GM23338 (cell line): ENCODE measurements at regions not wholly inside any gene's neighbourhood (a gene's known extent, or its start where the extent isn't known, plus 50 kb on each side); places are given as distances from the start of the nearest gene placed in this dataset.

Experiments
- ATAC-seq: fragments of 200-7000 bp; cut with Tn5 transposase; 3 replicates; pipeline ENCODE4 v1.9.1; 2020
- DNase-seq: peaks from one replicate; pipeline ENCODE4 v3.0.0-alpha.2; 2015; ENCODE audit warnings: low spot score
- H2AFZ ChIP-seq: fragments of 200-600 bp; sonication (generic); 2 replicates; pipeline ENCODE4 v1.8.0; 2016; ENCODE audit warnings: antibody characterized with exemption, mild to moderate bottlenecking, moderate library complexity
- H3F3A ChIP-seq: fragments of 200-600 bp; sonication (generic); replicated peaks from 2 replicates; pipeline ENCODE4 v1.8.0; 2017; ENCODE audit warnings: antibody characterized with exemption, mixed run types, low read depth
- H3K27ac ChIP-seq: fragments of 200-600 bp; sonication (generic); 2 replicates; pipeline ENCODE4 v1.6.1; 2016; ENCODE audit warnings: low read depth
- H3K27me3 ChIP-seq: fragments of 200-600 bp; sonication (generic); 2 replicates; pipeline ENCODE4 v1.8.0; 2016; ENCODE audit warnings: mild to moderate bottlenecking, mixed run types, moderate library complexity; ENCODE audit not compliant: insufficient read depth
- H3K36me3 ChIP-seq: fragments of 200-600 bp; sonication (generic); 2 replicates; pipeline ENCODE4 v1.8.0; 2016; ENCODE audit warnings: mild to moderate bottlenecking; ENCODE audit not compliant: insufficient read depth
- H3K4me1 ChIP-seq: fragments of 200-600 bp; sonication (generic); 2 replicates; pipeline ENCODE4 v1.8.0; 2016; ENCODE audit warnings: mild to moderate bottlenecking, moderate library complexity; ENCODE audit not compliant: insufficient read depth
- H3K4me2 ChIP-seq: fragments of 200-600 bp; sonication (generic); 2 replicates; pipeline ENCODE4 v1.7.1; 2017; ENCODE audit warnings: mixed run types
- H3K4me3 ChIP-seq: fragments of 200-600 bp; sonication (generic); 2 replicates; pipeline ENCODE4 v1.6.1; 2016; ENCODE audit warnings: mixed run types
- H3K79me2 ChIP-seq: fragments of 200-600 bp; sonication (generic); replicated peaks from 2 replicates; pipeline ENCODE4 v1.8.0; 2017; ENCODE audit warnings: mild to moderate bottlenecking; ENCODE audit not compliant: insufficient read depth
- H3K9me2 ChIP-seq: fragments of 200-600 bp; sonication (generic); 2 replicates; pipeline ENCODE4 v1.8.0; 2017; ENCODE audit not compliant: insufficient read depth
- H4K20me1 ChIP-seq: fragments of 200-600 bp; sonication (generic); replicated peaks from 2 replicates; pipeline ENCODE4 v1.8.0; 2017; ENCODE audit warnings: mild to moderate bottlenecking; ENCODE audit not compliant: insufficient read depth
- H3K27ac Mint-ChIP-seq: 2 replicates; pipeline ENCODE4 v1.8.0; 2020; ENCODE audit warnings: inconsistent platforms, mild to moderate bottlenecking, moderate library complexity, mixed read lengths
- H3K27me3 Mint-ChIP-seq: 3 replicates; pipeline ENCODE4 v1.8.0; 2022; ENCODE audit warnings: low read depth, mild to moderate bottlenecking, moderate library complexity, mixed read lengths, inconsistent platforms; ENCODE audit not compliant: insufficient read depth, poor library complexity
- H3K36me3 Mint-ChIP-seq: 3 replicates; pipeline ENCODE4 v1.8.0; 2021; ENCODE audit warnings: low read depth, mild to moderate bottlenecking, inconsistent platforms, moderate library complexity, mixed read lengths
- H3K4me1 Mint-ChIP-seq: 3 replicates; pipeline ENCODE4 v1.8.0; 2020; ENCODE audit warnings: mild to moderate bottlenecking, inconsistent platforms, mixed read lengths
- H3K4me3 Mint-ChIP-seq: 3 replicates; pipeline ENCODE4 v1.8.0; 2021; ENCODE audit warnings: moderate library complexity, mild to moderate bottlenecking, inconsistent platforms, mixed read lengths
- H3K9me3 Mint-ChIP-seq: 3 replicates; pipeline ENCODE4 v1.8.0; 2020; ENCODE audit warnings: moderate library complexity, mild to moderate bottlenecking, inconsistent platforms, mixed read lengths
- CREB1 ChIP-seq: fragments of 250-450 bp; sonication (Bioruptor Pico); IDR thresholded peaks from 2 replicates; pipeline ENCODE4 v1.5.0; 2020; ENCODE audit warnings: low read depth, mild to moderate bottlenecking, moderate library complexity
- CTCF ChIP-seq, 2 experiments: fragments of 200-600 bp in 1 of 2; sonication (generic) in 1 of 2; conservative IDR thresholded peaks; 2 replicates each; pipeline versions ENCODE4 v1.5.1 to v1.6.1; 2016 to 2017; ENCODE audit warnings: antibody characterized with exemption in 2 of 2, low read depth in 2 of 2, mild to moderate bottlenecking in 2 of 2, moderate library complexity in 1 of 2
- EZH2 ChIP-seq: fragments of 200-600 bp; sonication (generic); IDR thresholded peaks from one replicate; pipeline ENCODE4 v1.8.0; 2017; ENCODE audit warnings: antibody characterized with exemption, mild to moderate bottlenecking, low read depth; ENCODE audit not compliant: unreplicated experiment
- EZH2phosphoT487 ChIP-seq: fragments of 200-600 bp; sonication (generic); IDR thresholded peaks from one replicate; pipeline ENCODE4 v1.8.1; 2018; ENCODE audit warnings: antibody characterized with exemption; ENCODE audit not compliant: unreplicated experiment
- JUNB ChIP-seq: IDR thresholded peaks from one replicate; pipeline ENCODE4 v1.6.1; 2016; ENCODE audit warnings: antibody characterized with exemption; ENCODE audit not compliant: unreplicated experiment
- NANOG ChIP-seq: IDR thresholded peaks from 2 replicates; pipeline ENCODE4 v1.6.1; 2016; ENCODE audit warnings: antibody characterized with exemption, borderline replicate concordance
- POLR2AphosphoS5 ChIP-seq: IDR thresholded peaks from 2 replicates; pipeline ENCODE4 v1.6.1; 2016; ENCODE audit warnings: antibody characterized with exemption, low read depth
- ZNF114 ChIP-seq: fragments of 250-450 bp; sonication (Bioruptor Pico); IDR thresholded peaks from 2 replicates; pipeline ENCODE4 v1.5.0; 2020; ENCODE audit warnings: mild to moderate bottlenecking, moderate library complexity
- ZNF331 ChIP-seq: fragments of 250-450 bp; sonication (Bioruptor Pico); IDR thresholded peaks from 2 replicates; pipeline ENCODE4 v1.5.0; 2020; ENCODE audit warnings: low read depth, mild to moderate bottlenecking, moderate library complexity
- TF ChIP-seq, protein P1 (sequence below): fragments of 250-450 bp; sonication (Bioruptor Pico); IDR thresholded peaks from 2 replicates; pipeline ENCODE4 v1.5.0; 2020; ENCODE audit warnings: mild to moderate bottlenecking, moderate library complexity
- TF ChIP-seq, protein P2 (sequence below): IDR thresholded peaks from 2 replicates; pipeline ENCODE4 v1.6.1; 2016; ENCODE audit warnings: antibody characterized with exemption

DNA sequence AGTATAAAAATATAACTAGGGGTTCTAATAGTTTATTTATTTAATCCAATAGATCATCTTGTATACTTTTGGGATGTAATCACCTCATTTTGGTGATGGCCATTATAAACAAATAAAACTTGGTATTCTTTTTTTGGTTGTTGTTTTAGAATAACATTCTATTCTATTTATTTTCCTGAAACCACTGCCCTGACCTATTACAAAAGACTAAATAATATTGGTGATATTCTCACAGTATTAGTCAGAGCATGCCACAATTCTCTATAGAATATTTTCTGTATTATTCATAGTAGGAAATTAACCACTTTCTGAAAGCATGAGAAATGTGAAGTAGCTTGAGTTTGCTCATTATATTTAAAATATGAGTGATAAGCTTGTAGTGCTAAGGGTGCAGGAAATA lies 54.1 kb upstream of the LRRC7 start:
- Mint-ChIP-seq H3K4me1 (no peaks in the 10 kb centered on the region), H3K36me3 (no peaks in the 10 kb centered on the region), H3K4me3 (no peak overlapping the region), H3K27ac (no peak overlapping the region), H3K9me3 (no peaks in the 10 kb centered on the region), H3K27me3 (no peaks in the 10 kb centered on the region)
- Histone ChIP-seq H3F3A (no peaks in the 10 kb centered on the region), H3K79me2 (no peaks in the 10 kb centered on the region), H4K20me1 (no peaks in the 10 kb centered on the region), H3K27me3 (no peaks in the 10 kb centered on the region), H2AFZ (no peak overlapping the region), H3K9me2 (no peaks in the 10 kb centered on the region), H3K4me3 (no peak overlapping the region), H3K4me1 (no peaks in the 10 kb centered on the region), H3K4me2 (no peak overlapping the region), H3K36me3 (no peaks in the 10 kb centered on the region), H3K27ac (no peak overlapping the region)
- DNase-seq: no peak
- no peak for TF ChIP-seq ZNF114 (CRISPR knock-in tag)
- no peak for TF ChIP-seq POLR2AphosphoS5
- TF ChIP-seq, protein P1, sequence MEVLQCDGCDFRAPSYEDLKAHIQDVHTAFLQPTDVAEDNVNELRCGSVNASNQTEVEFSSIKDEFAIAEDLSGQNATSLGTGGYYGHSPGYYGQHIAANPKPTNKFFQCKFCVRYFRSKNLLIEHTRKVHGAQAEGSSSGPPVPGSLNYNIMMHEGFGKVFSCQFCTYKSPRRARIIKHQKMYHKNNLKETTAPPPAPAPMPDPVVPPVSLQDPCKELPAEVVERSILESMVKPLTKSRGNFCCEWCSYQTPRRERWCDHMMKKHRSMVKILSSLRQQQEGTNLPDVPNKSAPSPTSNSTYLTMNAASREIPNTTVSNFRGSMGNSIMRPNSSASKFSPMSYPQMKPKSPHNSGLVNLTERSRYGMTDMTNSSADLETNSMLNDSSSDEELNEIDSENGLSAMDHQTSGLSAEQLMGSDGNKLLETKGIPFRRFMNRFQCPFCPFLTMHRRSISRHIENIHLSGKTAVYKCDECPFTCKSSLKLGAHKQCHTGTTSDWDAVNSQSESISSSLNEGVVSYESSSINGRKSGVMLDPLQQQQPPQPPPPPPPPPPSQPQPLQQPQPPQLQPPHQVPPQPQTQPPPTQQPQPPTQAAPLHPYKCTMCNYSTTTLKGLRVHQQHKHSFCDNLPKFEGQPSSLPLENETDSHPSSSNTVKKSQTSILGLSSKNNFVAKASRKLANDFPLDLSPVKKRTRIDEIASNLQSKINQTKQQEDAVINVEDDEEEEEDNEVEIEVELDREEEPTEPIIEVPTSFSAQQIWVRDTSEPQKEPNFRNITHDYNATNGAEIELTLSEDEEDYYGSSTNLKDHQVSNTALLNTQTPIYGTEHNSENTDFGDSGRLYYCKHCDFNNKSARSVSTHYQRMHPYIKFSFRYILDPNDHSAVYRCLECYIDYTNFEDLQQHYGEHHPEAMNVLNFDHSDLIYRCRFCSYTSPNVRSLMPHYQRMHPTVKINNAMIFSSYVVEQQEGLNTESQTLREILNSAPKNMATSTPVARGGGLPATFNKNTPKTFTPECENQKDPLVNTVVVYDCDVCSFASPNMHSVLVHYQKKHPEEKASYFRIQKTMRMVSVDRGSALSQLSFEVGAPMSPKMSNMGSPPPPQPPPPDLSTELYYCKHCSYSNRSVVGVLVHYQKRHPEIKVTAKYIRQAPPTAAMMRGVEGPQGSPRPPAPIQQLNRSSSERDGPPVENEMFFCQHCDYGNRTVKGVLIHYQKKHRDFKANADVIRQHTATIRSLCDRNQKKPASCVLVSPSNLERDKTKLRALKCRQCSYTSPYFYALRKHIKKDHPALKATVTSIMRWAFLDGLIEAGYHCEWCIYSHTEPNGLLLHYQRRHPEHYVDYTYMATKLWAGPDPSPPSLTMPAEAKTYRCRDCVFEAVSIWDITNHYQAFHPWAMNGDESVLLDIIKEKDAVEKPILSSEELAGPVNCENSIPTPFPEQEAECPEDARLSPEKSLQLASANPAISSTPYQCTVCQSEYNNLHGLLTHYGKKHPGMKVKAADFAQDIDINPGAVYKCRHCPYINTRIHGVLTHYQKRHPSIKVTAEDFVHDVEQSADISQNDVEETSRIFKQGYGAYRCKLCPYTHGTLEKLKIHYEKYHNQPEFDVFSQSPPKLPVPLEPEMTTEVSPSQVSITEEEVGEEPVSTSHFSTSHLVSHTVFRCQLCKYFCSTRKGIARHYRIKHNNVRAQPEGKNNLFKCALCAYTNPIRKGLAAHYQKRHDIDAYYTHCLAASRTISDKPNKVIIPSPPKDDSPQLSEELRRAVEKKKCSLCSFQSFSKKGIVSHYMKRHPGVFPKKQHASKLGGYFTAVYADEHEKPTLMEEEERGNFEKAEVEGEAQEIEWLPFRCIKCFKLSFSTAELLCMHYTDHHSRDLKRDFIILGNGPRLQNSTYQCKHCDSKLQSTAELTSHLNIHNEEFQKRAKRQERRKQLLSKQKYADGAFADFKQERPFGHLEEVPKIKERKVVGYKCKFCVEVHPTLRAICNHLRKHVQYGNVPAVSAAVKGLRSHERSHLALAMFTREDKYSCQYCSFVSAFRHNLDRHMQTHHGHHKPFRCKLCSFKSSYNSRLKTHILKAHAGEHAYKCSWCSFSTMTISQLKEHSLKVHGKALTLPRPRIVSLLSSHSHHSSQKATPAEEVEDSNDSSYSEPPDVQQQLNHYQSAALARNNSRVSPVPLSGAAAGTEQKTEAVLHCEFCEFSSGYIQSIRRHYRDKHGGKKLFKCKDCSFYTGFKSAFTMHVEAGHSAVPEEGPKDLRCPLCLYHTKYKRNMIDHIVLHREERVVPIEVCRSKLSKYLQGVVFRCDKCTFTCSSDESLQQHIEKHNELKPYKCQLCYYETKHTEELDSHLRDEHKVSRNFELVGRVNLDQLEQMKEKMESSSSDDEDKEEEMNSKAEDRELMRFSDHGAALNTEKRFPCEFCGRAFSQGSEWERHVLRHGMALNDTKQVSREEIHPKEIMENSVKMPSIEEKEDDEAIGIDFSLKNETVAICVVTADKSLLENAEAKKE (CRISPR knock-in tag): no peak
- TF ChIP-seq, protein P2, sequence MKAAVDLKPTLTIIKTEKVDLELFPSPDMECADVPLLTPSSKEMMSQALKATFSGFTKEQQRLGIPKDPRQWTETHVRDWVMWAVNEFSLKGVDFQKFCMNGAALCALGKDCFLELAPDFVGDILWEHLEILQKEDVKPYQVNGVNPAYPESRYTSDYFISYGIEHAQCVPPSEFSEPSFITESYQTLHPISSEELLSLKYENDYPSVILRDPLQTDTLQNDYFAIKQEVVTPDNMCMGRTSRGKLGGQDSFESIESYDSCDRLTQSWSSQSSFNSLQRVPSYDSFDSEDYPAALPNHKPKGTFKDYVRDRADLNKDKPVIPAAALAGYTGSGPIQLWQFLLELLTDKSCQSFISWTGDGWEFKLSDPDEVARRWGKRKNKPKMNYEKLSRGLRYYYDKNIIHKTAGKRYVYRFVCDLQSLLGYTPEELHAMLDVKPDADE: no peak
- no peak for TF ChIP-seq CTCF (conservative IDR thresholded peaks at IDR 0.05; ENCODE audit: low read depth in 2 of 2)
- no peak for TF ChIP-seq ZNF331 (CRISPR knock-in tag)
- no peak for TF ChIP-seq EZH2
- no peak for TF ChIP-seq NANOG
- TF ChIP-seq JUNB: no peak
- TF ChIP-seq EZH2phosphoT487: no peak
- no peak for TF ChIP-seq CREB1 (CRISPR knock-in tag)
- ATAC-seq: no peak
